Keratinocyte (primary cell): ENCODE measurements at regions not wholly inside any gene's neighbourhood (a gene's known extent, or its start where the extent isn't known, plus 50 kb on each side); places are given as distances from the start of the nearest gene placed in this dataset.

Experiments used
- EZH2 ChIP-seq: IDR thresholded peaks from one replicate; pipeline ENCODE4 v1.6.1; 2012; ENCODE audit warnings: inconsistent platforms, mild to moderate bottlenecking, low read length, moderate library complexity
- TF ChIP-seq, protein P1 (sequence below), 3 experiments: IDR thresholded peaks in 1 of 3; conservative IDR thresholded peaks in 1 of 3; optimal IDR thresholded peaks in 1 of 3; 2 replicates in 2 of 3; 3 replicates in 1 of 3; pipeline versions ENCODE3 to v1.5.1; 2011; ENCODE audit warnings: low read length in 3 of 3, mild to moderate bottlenecking in 3 of 3, moderate library complexity in 2 of 3, control low read depth in 1 of 3, inconsistent platforms in 1 of 3; ENCODE audit not compliant: insufficient read depth in 2 of 3; ENCODE audit errors: extremely low read depth in 1 of 3

DNA sequence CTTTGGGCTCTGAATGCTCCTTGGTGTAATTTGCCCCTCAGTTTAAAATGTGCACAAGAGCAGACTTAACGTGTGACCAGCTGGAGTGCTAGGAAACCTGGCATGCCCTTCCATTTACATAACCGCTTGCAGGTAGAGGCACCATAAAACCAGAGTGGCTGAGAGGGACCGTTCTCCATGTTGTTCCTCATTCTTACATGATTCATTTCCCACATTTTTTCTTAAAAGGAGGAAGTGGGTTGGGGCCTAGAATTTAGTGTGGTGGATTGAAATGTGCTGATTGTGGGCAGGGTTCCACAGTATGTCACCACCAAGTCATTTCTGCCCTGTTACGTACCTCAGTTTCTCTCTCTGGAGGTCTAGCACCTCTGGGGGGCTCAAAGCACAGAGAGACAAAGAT, 375.8 kb upstream of the VSTM2A start:
- TF ChIP-seq, protein P1, sequence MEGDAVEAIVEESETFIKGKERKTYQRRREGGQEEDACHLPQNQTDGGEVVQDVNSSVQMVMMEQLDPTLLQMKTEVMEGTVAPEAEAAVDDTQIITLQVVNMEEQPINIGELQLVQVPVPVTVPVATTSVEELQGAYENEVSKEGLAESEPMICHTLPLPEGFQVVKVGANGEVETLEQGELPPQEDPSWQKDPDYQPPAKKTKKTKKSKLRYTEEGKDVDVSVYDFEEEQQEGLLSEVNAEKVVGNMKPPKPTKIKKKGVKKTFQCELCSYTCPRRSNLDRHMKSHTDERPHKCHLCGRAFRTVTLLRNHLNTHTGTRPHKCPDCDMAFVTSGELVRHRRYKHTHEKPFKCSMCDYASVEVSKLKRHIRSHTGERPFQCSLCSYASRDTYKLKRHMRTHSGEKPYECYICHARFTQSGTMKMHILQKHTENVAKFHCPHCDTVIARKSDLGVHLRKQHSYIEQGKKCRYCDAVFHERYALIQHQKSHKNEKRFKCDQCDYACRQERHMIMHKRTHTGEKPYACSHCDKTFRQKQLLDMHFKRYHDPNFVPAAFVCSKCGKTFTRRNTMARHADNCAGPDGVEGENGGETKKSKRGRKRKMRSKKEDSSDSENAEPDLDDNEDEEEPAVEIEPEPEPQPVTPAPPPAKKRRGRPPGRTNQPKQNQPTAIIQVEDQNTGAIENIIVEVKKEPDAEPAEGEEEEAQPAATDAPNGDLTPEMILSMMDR (optimal IDR thresholded peaks at IDR 0.05 in 1 of 3, IDR thresholded peaks at IDR 0.05 in 1 of 3, conservative IDR thresholded peaks at IDR 0.05 in 1 of 3; ENCODE audit: extremely low read depth in 1 of 3, insufficient read depth in 2 of 3, low read length in 3 of 3), result no peak
- no peak for TF ChIP-seq EZH2
